ENCODE measurements at regions not wholly inside any gene's neighbourhood (a gene's known extent, or its start where the extent isn't known, plus 50 kb on each side); places are given as distances from the start of the nearest gene placed in this dataset.

- no peak for DNase-seq
Measured at GRCh38 chr1:29473161-29473855, 237.0 kb downstream of the PTPRU start.

GRCh38 chr1:29471487-29472313 is 235.4 kb downstream of the PTPRU start:
- DNase-seq, result no peak

- DNase-seq, result no peak
Measured at GRCh38 chr1:29470788-29471119, 234.4 kb downstream of the PTPRU start.

- DNase-seq, result no peak
Measured at GRCh38 chr1:29470087-29470787, 233.9 kb downstream of the PTPRU start.

- DNase-seq, result no peak
Measured at GRCh38 chr1:29469457-29469856, 233.1 kb downstream of the PTPRU start.

GRCh38 chr1:29467989-29468900 is 231.9 kb downstream of the PTPRU start:
- no peak for DNase-seq

- no peak for DNase-seq
Measured at GRCh38 chr1:29466258-29466657, 229.9 kb downstream of the PTPRU start.

GRCh38 chr1:29465755-29466154 is 229.4 kb downstream of the PTPRU start:
- DNase-seq, result no peak

GRCh38 chr1:29462096-29462495 is 225.8 kb downstream of the PTPRU start:
- DNase-seq, result no peak

- no peak for DNase-seq
Measured at GRCh38 chr1:29461115-29461739, 224.9 kb downstream of the PTPRU start.

GRCh38 chr1:29460694-29461093 is 224.4 kb downstream of the PTPRU start:
- no peak for DNase-seq

- no peak for DNase-seq
Measured at GRCh38 chr1:29460041-29460610, 223.8 kb downstream of the PTPRU start.

- DNase-seq, result no peak
Measured at GRCh38 chr1:29459620-29459945, 223.3 kb downstream of the PTPRU start.

GRCh38 chr1:29458737-29459619 is 222.7 kb downstream of the PTPRU start:
- no peak for DNase-seq

GRCh38 chr1:29457496-29458368 is 221.4 kb downstream of the PTPRU start:
- no peak for DNase-seq

- no peak for DNase-seq
Measured at GRCh38 chr1:29456685-29457435, 220.5 kb downstream of the PTPRU start.

- DNase-seq, result no peak
Measured at GRCh38 chr1:29455781-29456180, 219.5 kb downstream of the PTPRU start.

- DNase-seq, result no peak
Measured at GRCh38 chr1:29454616-29455380, 218.5 kb downstream of the PTPRU start.
